Endothelial cell of umbilical vein (primary cell): ENCODE measurements at regions not wholly inside any gene's neighbourhood (a gene's known extent, or its start where the extent isn't known, plus 50 kb on each side); places are given as distances from the start of the nearest gene placed in this dataset.

Source experiments
- EZH2 ChIP-seq: IDR thresholded peaks from 2 replicates; pipeline ENCODE4 v1.6.1; 2012; ENCODE audit warnings: borderline replicate concordance, low read depth, mild to moderate bottlenecking, moderate library complexity, low read length, inconsistent platforms; ENCODE audit not compliant: severe bottlenecking
- FOS ChIP-seq: IDR thresholded peaks from 2 replicates; pipeline ENCODE4 v1.6.1; 2011; ENCODE audit warnings: mild to moderate bottlenecking, low read length, moderate library complexity, borderline replicate concordance; ENCODE audit not compliant: insufficient read depth
- GATA2 ChIP-seq: IDR thresholded peaks from 2 replicates; pipeline ENCODE4 v1.7.0; 2011; ENCODE audit warnings: low read depth, mild to moderate bottlenecking, moderate library complexity, mixed read lengths, low read length; ENCODE audit not compliant: insufficient read length, insufficient read depth
- JUN ChIP-seq: IDR thresholded peaks from 2 replicates; pipeline ENCODE4 v1.6.1; 2011; ENCODE audit warnings: borderline replicate concordance, low read depth; ENCODE audit not compliant: insufficient read length, insufficient read depth
- MYC ChIP-seq: IDR thresholded peaks from one replicate; pipeline ENCODE4 v1.6.1; 2011; ENCODE audit warnings: mild to moderate bottlenecking, low read depth, low read length
- POLR2A ChIP-seq: IDR thresholded peaks from 2 replicates; pipeline ENCODE4 v1.6.1; 2012; ENCODE audit warnings: low read depth, mild to moderate bottlenecking, control low read depth, low read length
- POLR2AphosphoS5 ChIP-seq: IDR thresholded peaks from 2 replicates; pipeline ENCODE4 v1.6.1; 2012; ENCODE audit warnings: low read depth, mild to moderate bottlenecking, control low read depth, low read length, moderate library complexity; ENCODE audit not compliant: insufficient read depth
- TF ChIP-seq, protein P1 (sequence below), 2 donors: IDR thresholded peaks; 1 replicate in 1 of 2; 2 replicates in 1 of 2; pipeline ENCODE4 v1.5.1; 2011; ENCODE audit warnings: low read length in 2 of 2, mild to moderate bottlenecking in 2 of 2, moderate library complexity in 2 of 2, control low read depth in 1 of 2, inconsistent platforms in 1 of 2, low read depth in 1 of 2; ENCODE audit not compliant: insufficient read depth in 1 of 2; ENCODE audit errors: extremely low read depth in 1 of 2
- TF ChIP-seq, protein P2 (sequence below): IDR thresholded peaks from 2 replicates; pipeline ENCODE4 v1.6.1; 2011; ENCODE audit not compliant: insufficient read depth, insufficient read length

DNA sequence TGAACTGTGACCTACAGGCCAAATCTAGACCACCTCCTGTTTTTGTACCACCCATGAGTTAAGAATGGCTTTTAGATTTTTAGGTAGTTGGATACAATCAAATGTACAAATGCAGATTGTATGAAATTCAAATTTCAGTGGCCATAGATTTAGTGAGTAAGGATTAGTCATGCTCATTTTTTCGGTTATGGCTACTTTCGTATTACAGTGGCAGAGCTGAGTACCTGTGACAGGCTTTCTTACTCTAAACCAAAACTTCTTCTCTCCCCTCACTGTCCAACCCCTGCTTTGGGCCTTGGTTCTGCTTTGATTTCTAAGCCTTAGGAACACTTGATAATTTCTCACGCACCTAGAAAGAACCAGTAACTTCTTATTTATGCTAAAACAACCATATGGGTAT lies 82.1 kb downstream of the CDC42EP3 start:
- TF ChIP-seq, protein P1, sequence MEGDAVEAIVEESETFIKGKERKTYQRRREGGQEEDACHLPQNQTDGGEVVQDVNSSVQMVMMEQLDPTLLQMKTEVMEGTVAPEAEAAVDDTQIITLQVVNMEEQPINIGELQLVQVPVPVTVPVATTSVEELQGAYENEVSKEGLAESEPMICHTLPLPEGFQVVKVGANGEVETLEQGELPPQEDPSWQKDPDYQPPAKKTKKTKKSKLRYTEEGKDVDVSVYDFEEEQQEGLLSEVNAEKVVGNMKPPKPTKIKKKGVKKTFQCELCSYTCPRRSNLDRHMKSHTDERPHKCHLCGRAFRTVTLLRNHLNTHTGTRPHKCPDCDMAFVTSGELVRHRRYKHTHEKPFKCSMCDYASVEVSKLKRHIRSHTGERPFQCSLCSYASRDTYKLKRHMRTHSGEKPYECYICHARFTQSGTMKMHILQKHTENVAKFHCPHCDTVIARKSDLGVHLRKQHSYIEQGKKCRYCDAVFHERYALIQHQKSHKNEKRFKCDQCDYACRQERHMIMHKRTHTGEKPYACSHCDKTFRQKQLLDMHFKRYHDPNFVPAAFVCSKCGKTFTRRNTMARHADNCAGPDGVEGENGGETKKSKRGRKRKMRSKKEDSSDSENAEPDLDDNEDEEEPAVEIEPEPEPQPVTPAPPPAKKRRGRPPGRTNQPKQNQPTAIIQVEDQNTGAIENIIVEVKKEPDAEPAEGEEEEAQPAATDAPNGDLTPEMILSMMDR (IDR thresholded peaks at IDR 0.05; ENCODE audit: extremely low read depth in 1 of 2, insufficient read depth in 1 of 2, low read depth in 1 of 2, low read length in 2 of 2): no peak
- no peak for TF ChIP-seq POLR2A
- TF ChIP-seq POLR2AphosphoS5: no peak
- no peak for TF ChIP-seq MYC
- TF ChIP-seq EZH2: no peak
- no peak for TF ChIP-seq GATA2
- TF ChIP-seq JUN: no peak
- TF ChIP-seq, protein P2, sequence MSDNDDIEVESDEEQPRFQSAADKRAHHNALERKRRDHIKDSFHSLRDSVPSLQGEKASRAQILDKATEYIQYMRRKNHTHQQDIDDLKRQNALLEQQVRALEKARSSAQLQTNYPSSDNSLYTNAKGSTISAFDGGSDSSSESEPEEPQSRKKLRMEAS: no peak
- no peak for TF ChIP-seq FOS
